ENCODE measurements at regions not wholly inside any gene's neighbourhood (a gene's known extent, or its start where the extent isn't known, plus 50 kb on each side); places are given as distances from the start of the nearest gene placed in this dataset.

GRCh38 chr5:6013506-6013905 lies 364.8 kb downstream of the MED10 start:
- no peak for TF ChIP-seq CTCF (IDR thresholded peaks at IDR 0.05; ENCODE audit: low read depth, low read length, poor library complexity, severe bottlenecking)
- TF ChIP-seq EZH2phosphoT487 (IDR thresholded peaks at IDR 0.05; ENCODE audit: borderline replicate concordance, low read length): no peak

Measured in DOHH2 (cell line).